ENCODE measurements at regions not wholly inside any gene's neighbourhood (a gene's known extent, or its start where the extent isn't known, plus 50 kb on each side); places are given as distances from the start of the nearest gene placed in this dataset.

DNA sequence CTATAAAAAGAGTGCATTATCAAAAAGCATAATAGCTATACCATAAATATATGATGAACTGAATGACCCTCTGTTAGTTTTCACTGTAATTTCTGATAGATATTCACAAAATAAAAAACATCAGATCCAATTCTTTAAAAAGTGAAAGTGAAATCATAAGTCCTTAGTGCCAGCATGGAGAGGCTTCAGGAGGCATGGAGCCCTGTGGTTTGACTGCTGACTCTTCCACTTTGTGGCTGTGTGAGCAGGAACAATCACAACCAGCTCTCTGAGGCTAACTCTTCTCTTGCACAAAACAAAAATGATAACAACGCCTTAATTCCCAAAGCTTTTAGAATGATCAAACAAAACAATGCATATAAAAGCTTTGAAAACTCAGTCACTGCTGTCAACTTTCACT is 1143.9 kb downstream of the PDHA2 start:
- no peak overlapping the region for H3K4me2 ChIP-seq (ENCODE audit: control insufficient read depth, extremely low read depth, insufficient read depth, low read depth, low read length)
- TF ChIP-seq EZH2 (IDR thresholded peaks at IDR 0.05; ENCODE audit: low read length), result no peak
- TF ChIP-seq, protein P1, sequence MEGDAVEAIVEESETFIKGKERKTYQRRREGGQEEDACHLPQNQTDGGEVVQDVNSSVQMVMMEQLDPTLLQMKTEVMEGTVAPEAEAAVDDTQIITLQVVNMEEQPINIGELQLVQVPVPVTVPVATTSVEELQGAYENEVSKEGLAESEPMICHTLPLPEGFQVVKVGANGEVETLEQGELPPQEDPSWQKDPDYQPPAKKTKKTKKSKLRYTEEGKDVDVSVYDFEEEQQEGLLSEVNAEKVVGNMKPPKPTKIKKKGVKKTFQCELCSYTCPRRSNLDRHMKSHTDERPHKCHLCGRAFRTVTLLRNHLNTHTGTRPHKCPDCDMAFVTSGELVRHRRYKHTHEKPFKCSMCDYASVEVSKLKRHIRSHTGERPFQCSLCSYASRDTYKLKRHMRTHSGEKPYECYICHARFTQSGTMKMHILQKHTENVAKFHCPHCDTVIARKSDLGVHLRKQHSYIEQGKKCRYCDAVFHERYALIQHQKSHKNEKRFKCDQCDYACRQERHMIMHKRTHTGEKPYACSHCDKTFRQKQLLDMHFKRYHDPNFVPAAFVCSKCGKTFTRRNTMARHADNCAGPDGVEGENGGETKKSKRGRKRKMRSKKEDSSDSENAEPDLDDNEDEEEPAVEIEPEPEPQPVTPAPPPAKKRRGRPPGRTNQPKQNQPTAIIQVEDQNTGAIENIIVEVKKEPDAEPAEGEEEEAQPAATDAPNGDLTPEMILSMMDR (optimal IDR thresholded peaks at IDR 0.05 in 1 of 3, IDR thresholded peaks at IDR 0.05 in 1 of 3, conservative IDR thresholded peaks at IDR 0.05 in 1 of 3; ENCODE audit: extremely low read depth in 1 of 3, insufficient read depth in 2 of 3, low read length in 3 of 3), result no peak
- no peaks in the 10 kb centered on the region for H3K36me3 ChIP-seq (ENCODE audit: control insufficient read depth in 2 of 2, extremely low read depth in 1 of 2, insufficient read depth in 2 of 2, low read length in 2 of 2)
- H4K20me1 ChIP-seq (ENCODE audit: control insufficient read depth, extremely low read depth, insufficient read depth, low read length), result no peaks in the 10 kb centered on the region
- no peaks in the 10 kb centered on the region for H3K27me3 ChIP-seq (ENCODE audit: control insufficient read depth, extremely low read depth, insufficient read depth, low read length)
- no peak overlapping the region for H3K4me3 ChIP-seq (ENCODE audit: control insufficient read depth in 2 of 3, extremely low read depth in 1 of 3, insufficient read depth in 2 of 3, low read depth in 1 of 3, low read length in 3 of 3)
- DNase-seq (ENCODE audit: low read depth, low spot score) (no peak), FAIRE-seq (no peak)
- no peak overlapping the region for H3K9ac ChIP-seq (ENCODE audit: control insufficient read depth, extremely low read depth, insufficient read depth, low read length)
- H3K27ac ChIP-seq (ENCODE audit: control insufficient read depth, insufficient read depth, low read length), result no peak overlapping the region
- no peaks in the 10 kb centered on the region for H3K9me3 ChIP-seq (ENCODE audit: control insufficient read depth, low read depth, low read length)
- H2AFZ ChIP-seq (ENCODE audit: control insufficient read depth, low read length), result no peak overlapping the region
- dilution Hi-C loops (cut with MboI; ENCODE audit: extremely low pct_ligation_motif_present, low sequenced_read_pairs), result no loop called here
- H3K9me1 ChIP-seq (ENCODE audit: control insufficient read depth, extremely low read depth, insufficient read depth, low read length), result no peaks in the 10 kb centered on the region
- H3K79me2 ChIP-seq (ENCODE audit: control insufficient read depth, insufficient read depth, low read length), result no peaks in the 10 kb centered on the region
- no peaks in the 10 kb centered on the region for H3K4me1 ChIP-seq (ENCODE audit: control insufficient read depth, extremely low read depth, insufficient read depth, low read length)

DNA sequence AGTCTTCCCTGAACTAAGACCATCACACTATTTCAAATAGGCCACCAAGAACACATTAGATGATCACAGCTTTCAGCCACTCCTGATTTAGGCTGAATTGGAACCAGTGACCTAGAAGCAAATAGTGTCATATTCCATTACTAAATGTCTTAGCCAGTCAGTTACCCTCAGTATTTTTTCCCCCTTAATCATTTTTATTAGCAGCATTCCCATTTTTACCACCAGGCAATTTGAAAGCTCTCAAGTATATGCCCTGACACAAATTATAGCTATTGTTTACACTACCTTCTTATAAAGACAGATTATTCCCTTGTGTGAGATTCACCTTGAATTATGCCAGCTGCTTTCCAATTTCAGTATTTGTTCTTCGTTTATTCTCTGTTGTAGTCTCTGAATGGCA is 1146.9 kb downstream of the PDHA2 start:
- Histone ChIP-seq H3K79me2 (ENCODE audit: control insufficient read depth, insufficient read depth, low read length) (no peaks in the 10 kb centered on the region), H3K9me3 (ENCODE audit: control insufficient read depth, low read depth, low read length) (no peaks in the 10 kb centered on the region), H3K36me3 (ENCODE audit: control insufficient read depth in 2 of 2, extremely low read depth in 1 of 2, insufficient read depth in 2 of 2, low read length in 2 of 2) (no peaks in the 10 kb centered on the region), H3K4me1 (ENCODE audit: control insufficient read depth, extremely low read depth, insufficient read depth, low read length) (no peaks in the 10 kb centered on the region), H3K9me1 (ENCODE audit: control insufficient read depth, extremely low read depth, insufficient read depth, low read length) (no peaks in the 10 kb centered on the region), H3K27me3 (ENCODE audit: control insufficient read depth, extremely low read depth, insufficient read depth, low read length) (no peaks in the 10 kb centered on the region), H3K4me2 (ENCODE audit: control insufficient read depth, extremely low read depth, insufficient read depth, low read depth, low read length) (no peak overlapping the region), H3K27ac (ENCODE audit: control insufficient read depth, insufficient read depth, low read length) (no peak overlapping the region), H3K9ac (ENCODE audit: control insufficient read depth, extremely low read depth, insufficient read depth, low read length) (no peak overlapping the region), H2AFZ (ENCODE audit: control insufficient read depth, low read length) (no peak overlapping the region), H3K4me3 (ENCODE audit: control insufficient read depth in 2 of 3, extremely low read depth in 1 of 3, insufficient read depth in 2 of 3, low read depth in 1 of 3, low read length in 3 of 3) (no peak overlapping the region), H4K20me1 (ENCODE audit: control insufficient read depth, extremely low read depth, insufficient read depth, low read length) (no peaks in the 10 kb centered on the region)
- DNase-seq (ENCODE audit: low read depth, low spot score) (no peak), FAIRE-seq (no peak)
- TF ChIP-seq, protein P1 (optimal IDR thresholded peaks at IDR 0.05 in 1 of 3, IDR thresholded peaks at IDR 0.05 in 1 of 3, conservative IDR thresholded peaks at IDR 0.05 in 1 of 3; ENCODE audit: extremely low read depth in 1 of 3, insufficient read depth in 2 of 3, low read length in 3 of 3), result no peak
- no peak for TF ChIP-seq EZH2 (IDR thresholded peaks at IDR 0.05; ENCODE audit: low read length)
- dilution Hi-C loops (cut with MboI; ENCODE audit: extremely low pct_ligation_motif_present, low sequenced_read_pairs), result no loop called here

Measured in keratinocyte (primary cell).